Pancreas (tissue), 10 donors: ENCODE measurements at regions not wholly inside any gene's neighbourhood (a gene's known extent, or its start where the extent isn't known, plus 50 kb on each side); places are given as distances from the start of the nearest gene placed in this dataset.

Experiments
- ATAC-seq, 4 donors: fragments of 200-7000 bp; cut with Tn5 transposase; one replicate each; pipeline versions ENCODE4 v1.8.0 to v1.9.1; 2020; ENCODE audit warnings: mild to moderate bottlenecking in 4 of 4, moderate library complexity in 4 of 4
- DNase-seq, 6 donors: peaks; one replicate each; pipeline ENCODE4 v3.0.0-alpha.2; 2020
- FAIRE-seq: peaks from 2 replicates; lab custom pipeline; 2012; peaks lifted over from hg19 to GRCh38; lab: Jason Lieb, UNC
- H3K27ac ChIP-seq, 4 donors: fragments of 200-600 bp; sonication (generic); 1 replicate in 3 of 4; 2 replicates in 1 of 4; pipeline versions ENCODE4 v1.5.0 to v1.8.0; 2020
- H3K27me3 ChIP-seq, 4 donors: fragments of 200-600 bp; one replicate each; pipeline ENCODE4 v1.8.0; 2021
- H3K36me3 ChIP-seq, 3 donors: fragments of 200-600 bp; sonication (generic) in 1 of 3; one replicate each; pipeline versions ENCODE4 v1.5.0 to v1.8.0; 2020 to 2021
- H3K4me1 ChIP-seq, 3 donors: fragments of 200-600 bp; one replicate each; pipeline ENCODE4 v1.8.0; 2021
- H3K4me3 ChIP-seq, 4 donors: fragments of 200-600 bp; sonication (generic) in 2 of 4; one replicate each; pipeline versions ENCODE4 v1.5.0 to v1.8.0; 2020 to 2021
- H3K9me3 ChIP-seq, 4 donors: fragments of 200-600 bp; one replicate each; pipeline ENCODE4 v1.8.0; 2021
- WGBS, 2 donors: extraction: QIAGEN DNeasy Blood & Tissue Kit; methylation state at CpG; one replicate each; pipeline ENCODE4 v1.1.7; 2013; 5-methylcytosine and 5-hydroxymethylcytosine counted together
- intact Hi-C, 3 donors: fragments of 100-400 bp; cut with DNase I; formaldehyde crosslinking; loops; one replicate each; pipeline versions ENCODE4 v1.11.1 to v1.14.2; 2022
- TF ChIP-seq, protein P1 (sequence below), 4 donors: fragments of 200-600 bp; sonication (generic) in 3 of 4; IDR thresholded peaks; one replicate each; pipeline versions ENCODE4 v1.5.0 to v1.8.0; 2021; ENCODE audit warnings: antibody characterized with exemption in 4 of 4
- donor health status: healthy with polysubstance abuse.
- donor health status: DM: no; HTN: no; CAD: no; lungs with moderate emphysema.
- donor health status: DM: no; HTN: no; CAD: no.
- donor health status: control.
- donor health status: control.
- donor health status: Bipolar disorder and iron deficiency.
- donor health status: DM: yes; HTN: yes; CAD: no.
- donor health status: DM: no; HTN: no; CAD: no.
- donor health status: DM: no; HTN: no; CAD: no.
- donor health status: DM: yes; HTN: yes; CAD: no.

- Histone ChIP-seq H3K4me1 (no peaks in the 10 kb centered on the region), H3K27me3 (no peaks in the 10 kb centered on the region), H3K27ac (no peak overlapping the region), H3K4me3 (no peak overlapping the region), H3K36me3 (no peaks in the 10 kb centered on the region), H3K9me3 (no peaks in the 10 kb centered on the region)
- 34 to 42% methylated on average over 3 of the region's 3 CpGs for WGBS, 2 donors
- ATAC-seq (no peak), DNase-seq (no peak), FAIRE-seq (no peak)
- TF ChIP-seq, protein P1, sequence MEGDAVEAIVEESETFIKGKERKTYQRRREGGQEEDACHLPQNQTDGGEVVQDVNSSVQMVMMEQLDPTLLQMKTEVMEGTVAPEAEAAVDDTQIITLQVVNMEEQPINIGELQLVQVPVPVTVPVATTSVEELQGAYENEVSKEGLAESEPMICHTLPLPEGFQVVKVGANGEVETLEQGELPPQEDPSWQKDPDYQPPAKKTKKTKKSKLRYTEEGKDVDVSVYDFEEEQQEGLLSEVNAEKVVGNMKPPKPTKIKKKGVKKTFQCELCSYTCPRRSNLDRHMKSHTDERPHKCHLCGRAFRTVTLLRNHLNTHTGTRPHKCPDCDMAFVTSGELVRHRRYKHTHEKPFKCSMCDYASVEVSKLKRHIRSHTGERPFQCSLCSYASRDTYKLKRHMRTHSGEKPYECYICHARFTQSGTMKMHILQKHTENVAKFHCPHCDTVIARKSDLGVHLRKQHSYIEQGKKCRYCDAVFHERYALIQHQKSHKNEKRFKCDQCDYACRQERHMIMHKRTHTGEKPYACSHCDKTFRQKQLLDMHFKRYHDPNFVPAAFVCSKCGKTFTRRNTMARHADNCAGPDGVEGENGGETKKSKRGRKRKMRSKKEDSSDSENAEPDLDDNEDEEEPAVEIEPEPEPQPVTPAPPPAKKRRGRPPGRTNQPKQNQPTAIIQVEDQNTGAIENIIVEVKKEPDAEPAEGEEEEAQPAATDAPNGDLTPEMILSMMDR (IDR thresholded peaks at IDR 0.05), result no peak
- intact Hi-C loops, result no loop called here
These were observed 59.1 kb upstream of the CTNNB1 start for GRCh38 chr3:41140242-41140641.

DNA sequence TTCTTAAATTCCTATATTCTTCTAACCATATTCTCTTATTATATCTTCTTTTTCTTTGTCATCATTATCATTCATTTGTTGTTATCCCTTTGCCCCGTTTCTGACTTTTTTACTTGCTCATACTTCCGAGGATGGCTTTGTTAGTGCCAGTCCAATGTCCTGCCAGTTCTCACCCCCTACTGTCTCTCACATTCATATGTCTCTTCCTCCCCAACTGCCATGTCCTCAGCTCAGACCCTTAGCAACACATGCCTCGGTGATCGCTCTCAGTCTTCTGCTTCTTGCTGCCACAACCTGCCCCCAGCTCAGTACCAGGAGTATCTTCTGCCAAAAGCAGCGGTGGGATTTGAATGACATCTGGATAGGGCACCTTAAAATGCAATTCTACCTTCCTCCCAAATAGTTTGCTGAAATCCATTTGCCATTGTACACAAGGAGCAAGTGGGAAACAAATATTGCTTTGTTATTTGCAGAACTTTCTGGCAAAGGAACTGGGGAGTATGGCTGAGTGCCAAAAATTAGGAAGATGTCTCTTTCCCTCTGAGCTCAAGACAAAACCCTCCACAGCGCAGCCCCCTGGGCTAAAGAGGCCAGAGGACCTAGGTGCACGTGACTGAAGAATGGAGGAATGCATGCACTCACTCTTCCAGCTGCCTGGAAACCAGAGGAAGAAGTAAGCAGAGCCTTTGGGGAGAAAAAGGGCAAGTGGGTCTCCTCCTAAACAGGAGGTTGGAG lies 57.7 kb upstream of the CTNNB1 start:
- intact Hi-C loops, result no loop called here
- TF ChIP-seq, protein P1 (IDR thresholded peaks at IDR 0.05), result no peak
- DNase-seq (no peak), ATAC-seq (no peak), FAIRE-seq (no peak)
- 72 to 73% methylated on average over 7 of the region's 7 CpGs for WGBS, 2 donors
- no peaks in the 10 kb centered on the region for H3K9me3 ChIP-seq
- H3K4me1 ChIP-seq, result no peaks in the 10 kb centered on the region
- H3K36me3 ChIP-seq, result no peaks in the 10 kb centered on the region
- H3K4me3 ChIP-seq, result no peak overlapping the region
- no peak overlapping the region for H3K27ac ChIP-seq
- no peaks in the 10 kb centered on the region for H3K27me3 ChIP-seq

- Histone ChIP-seq H3K36me3 (no peaks in the 10 kb centered on the region), H3K27ac (no peak overlapping the region), H3K4me3 (no peak overlapping the region), H3K4me1 (no peaks in the 10 kb centered on the region), H3K9me3 (no peaks in the 10 kb centered on the region), H3K27me3 (no peaks in the 10 kb centered on the region)
- ATAC-seq (peak in 2 of 4 donors; percentile 21 to 43), DNase-seq (no peak), FAIRE-seq (no peak)
- intact Hi-C loops, result no loop called here
- TF ChIP-seq, protein P1 (IDR thresholded peaks at IDR 0.05), result no peak
- 49 to 66% methylated on average over 3 of the region's 3 CpGs for WGBS, 2 donors
These were observed 55.8 kb upstream of the CTNNB1 start for GRCh38 chr3:41143421-41144031.

GRCh38 chr3:41144631-41145030 lies 54.7 kb upstream of the CTNNB1 start:
- Histone ChIP-seq H3K27me3 (no peaks in the 10 kb centered on the region), H3K9me3 (no peaks in the 10 kb centered on the region), H3K27ac (no peak overlapping the region), H3K4me3 (no peak overlapping the region), H3K4me1 (no peaks in the 10 kb centered on the region), H3K36me3 (no peaks in the 10 kb centered on the region)
- TF ChIP-seq, protein P1 (IDR thresholded peaks at IDR 0.05), result no peak
- FAIRE-seq (no peak), ATAC-seq (no peak), DNase-seq (no peak)
- intact Hi-C loops, result no loop called here
- WGBS, 2 donors, result 53 to 54% methylated on average over 1 of the region's 1 CpG

DNA sequence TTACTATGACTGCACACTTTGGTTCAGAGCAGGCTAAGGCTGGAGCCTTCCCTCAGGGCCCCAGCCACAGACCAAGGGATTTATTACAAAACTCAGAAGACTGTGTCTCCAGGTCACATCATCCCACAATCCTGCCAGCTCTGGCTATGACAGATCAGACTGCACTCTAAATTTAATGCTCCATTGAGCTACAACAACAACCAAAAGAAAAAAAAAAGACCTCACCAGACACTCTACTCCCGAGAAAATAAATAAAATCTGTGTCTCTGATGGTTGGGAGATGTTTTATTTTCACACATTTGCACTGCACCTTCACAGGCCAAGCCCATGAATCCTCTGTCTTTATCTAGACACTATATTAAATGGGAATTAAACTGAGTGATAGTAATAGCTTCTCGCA lies 50.8 kb upstream of the CTNNB1 start:
- TF ChIP-seq, protein P1 (IDR thresholded peaks at IDR 0.05), result no peak
- no peaks in the 10 kb centered on the region for H3K27me3 ChIP-seq
- WGBS, 2 donors, result 67 to 76% methylated on average over 2 of the region's 2 CpGs
- no peak overlapping the region for H3K27ac ChIP-seq
- no peak for FAIRE-seq
- H3K4me3 ChIP-seq, result no peak overlapping the region
- peak in 1 of 4 donors; percentile 37 for ATAC-seq
- no peaks in the 10 kb centered on the region for H3K9me3 ChIP-seq
- intact Hi-C loops, result no loop called here
- no peaks in the 10 kb centered on the region for H3K4me1 ChIP-seq
- DNase-seq, result no peak
- H3K36me3 ChIP-seq, result no peaks in the 10 kb centered on the region
